HPDE6-E6E7 (cell line): ENCODE measurements at regions not wholly inside any gene's neighbourhood (a gene's known extent, or its start where the extent isn't known, plus 50 kb on each side); places are given as distances from the start of the nearest gene placed in this dataset.
"Not testable (repeated sequence)": the region's sequence is repeated elsewhere in the genome, so short reads cannot be mapped to it uniquely, and the experiment has no call there.

Source experiments
- DNase-seq: peaks from one replicate; pipeline ENCODE4 v3.0.0; 2011; ENCODE audit warnings: missing footprints; ENCODE audit errors: extremely low spot score

- no peak for DNase-seq
These were observed 214.8 kb downstream of the TBC1D2B start for GRCh38 chr15:77862651-77863104.

GRCh38 chr15:77861997-77862635 is 215.4 kb downstream of the TBC1D2B start:
- not testable (repeated sequence) for DNase-seq

- no peak for DNase-seq
These were observed 217.3 kb downstream of the TBC1D2B start for GRCh38 chr15:77860071-77860691.

GRCh38 chr15:77859491-77860060 is 217.9 kb downstream of the TBC1D2B start:
- DNase-seq: no peak

GRCh38 chr15:77858792-77859490 is 218.6 kb downstream of the TBC1D2B start:
- no peak for DNase-seq

GRCh38 chr15:77857419-77857818 is 220.1 kb downstream of the TBC1D2B start:
- no peak for DNase-seq

- DNase-seq: no peak
These were observed 220.7 kb downstream of the TBC1D2B start for GRCh38 chr15:77856705-77857346.

- DNase-seq: no peak
These were observed 221.6 kb downstream of the TBC1D2B start for GRCh38 chr15:77855871-77856270.

GRCh38 chr15:77854980-77855379 is 222.3 kb upstream of the LINGO1 start:
- no peak for DNase-seq

GRCh38 chr15:77853910-77854309 is 221.2 kb upstream of the LINGO1 start:
- DNase-seq: no peak

- DNase-seq: no peak
These were observed 220.3 kb upstream of the LINGO1 start for GRCh38 chr15:77853008-77853328.

- no peak for DNase-seq
These were observed 219.7 kb upstream of the LINGO1 start for GRCh38 chr15:77852241-77853007.

- DNase-seq: no peak
These were observed 219.0 kb upstream of the LINGO1 start for GRCh38 chr15:77851691-77852090.

GRCh38 chr15:77851086-77851485 is 218.4 kb upstream of the LINGO1 start:
- no peak for DNase-seq

GRCh38 chr15:77846986-77847385 is 214.3 kb upstream of the LINGO1 start:
- DNase-seq: no peak

- DNase-seq: no peak
These were observed 213.6 kb upstream of the LINGO1 start for GRCh38 chr15:77846360-77846759.

- no peak for DNase-seq
These were observed 212.2 kb upstream of the LINGO1 start for GRCh38 chr15:77844798-77845446.

- no peak for DNase-seq
These were observed 210.8 kb upstream of the LINGO1 start for GRCh38 chr15:77843546-77843945.

- DNase-seq: peak; percentile 52
These were observed 208.5 kb upstream of the LINGO1 start for GRCh38 chr15:77840991-77841775.
